Cerebellar nuclear complex (tissue), 1 donor: ENCODE measurements at regions not wholly inside any gene's neighbourhood (a gene's known extent, or its start where the extent isn't known, plus 50 kb on each side); places are given as distances from the start of the nearest gene placed in this dataset.
"Not testable (repeated sequence)": the region's sequence is repeated elsewhere in the genome, so short reads cannot be mapped to it uniquely, and the experiment has no call there.

ENCODE experiments used
- DNase-seq, 2 experiments: peaks; one replicate each; lab custom pipeline; 2025; lab: John Stamatoyannopoulos, UW

GRCh38 chr11:96508861-96509260 is 119.0 kb downstream of the JRKL start:
- no peak for DNase-seq

- DNase-seq = no peak
Observed at GRCh38 chr11:96520939-96521338, 131.1 kb downstream of the JRKL start.

- no peak for DNase-seq
Observed at GRCh38 chr11:96523656-96524055, 133.8 kb downstream of the JRKL start.

DNA sequence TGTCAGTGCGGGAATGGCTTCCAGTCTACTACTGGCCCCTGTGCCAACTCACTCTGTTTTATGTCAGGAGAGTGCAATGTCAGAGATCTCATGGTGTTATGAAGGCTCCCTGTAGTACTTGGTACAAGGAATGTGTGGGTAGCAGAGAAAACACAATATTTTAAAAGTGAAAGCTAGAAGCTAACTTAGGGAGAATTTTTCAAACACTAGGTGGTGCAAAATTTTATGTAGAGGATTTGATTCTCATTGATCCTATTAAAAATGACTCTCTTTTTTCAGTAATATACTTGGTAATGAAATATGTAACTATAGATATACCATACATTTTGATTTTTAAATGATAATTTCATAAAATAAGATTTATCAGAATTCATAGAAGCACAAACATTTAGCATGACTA is 134.7 kb downstream of the JRKL start:
- DNase-seq = no peak

DNA sequence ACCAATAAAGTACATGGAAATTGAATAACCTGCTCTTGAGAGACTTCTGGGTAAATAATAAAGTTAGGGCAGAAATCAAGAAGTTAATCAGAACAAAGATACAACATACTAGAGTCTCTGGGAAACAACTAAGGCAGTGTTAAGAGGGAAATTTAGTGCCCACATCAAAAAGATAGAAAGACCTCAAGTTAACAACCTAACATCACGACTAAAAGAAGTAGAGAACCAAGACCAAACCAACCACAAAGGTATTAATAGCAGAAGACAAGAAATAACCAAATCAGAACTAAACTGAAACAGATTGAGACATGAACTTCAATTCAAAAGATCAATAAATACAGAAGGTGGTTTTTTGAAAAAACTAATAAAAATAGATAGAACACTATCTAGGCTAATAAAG is 140.7 kb downstream of the JRKL start:
- no peak for DNase-seq

DNA sequence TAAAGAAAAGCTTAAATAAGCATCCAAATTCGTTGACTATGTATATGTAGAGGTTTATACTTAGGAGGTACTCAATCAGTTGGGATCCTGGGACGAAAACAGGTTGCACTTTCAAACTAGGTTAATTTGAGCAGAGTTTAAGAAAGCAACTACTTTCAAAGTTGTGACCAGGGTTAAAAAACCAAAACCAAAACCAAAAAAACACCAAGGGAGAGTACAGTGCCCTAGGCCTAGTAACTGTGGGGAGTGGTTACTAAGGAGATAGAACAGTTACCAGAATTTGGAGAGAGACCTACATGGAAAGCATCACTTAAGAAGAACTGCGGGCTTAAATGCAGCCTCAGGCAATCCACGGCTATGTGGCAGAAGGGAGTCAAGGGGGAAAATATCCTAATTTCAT is 148.3 kb downstream of the JRKL start:
- DNase-seq = no peak

DNA sequence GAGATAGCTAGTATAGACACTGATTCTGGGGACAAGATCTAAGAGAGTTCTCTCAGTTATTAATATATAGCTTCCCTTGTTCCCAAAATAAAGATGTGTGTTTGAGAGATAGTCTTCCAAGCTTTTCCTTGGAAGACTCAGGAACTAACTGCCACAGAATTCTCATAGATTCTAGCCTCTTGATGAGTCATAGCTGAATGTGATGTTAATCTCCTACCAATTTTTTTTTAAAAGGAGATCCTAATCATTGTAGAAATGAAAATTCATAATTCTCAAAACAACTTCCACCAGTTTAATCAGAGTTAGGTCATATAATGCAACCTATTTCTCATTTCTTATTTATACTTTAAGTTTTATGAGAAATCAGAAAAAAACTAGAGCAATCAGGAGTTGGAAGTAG is 148.8 kb downstream of the JRKL start:
- no peak for DNase-seq

DNA sequence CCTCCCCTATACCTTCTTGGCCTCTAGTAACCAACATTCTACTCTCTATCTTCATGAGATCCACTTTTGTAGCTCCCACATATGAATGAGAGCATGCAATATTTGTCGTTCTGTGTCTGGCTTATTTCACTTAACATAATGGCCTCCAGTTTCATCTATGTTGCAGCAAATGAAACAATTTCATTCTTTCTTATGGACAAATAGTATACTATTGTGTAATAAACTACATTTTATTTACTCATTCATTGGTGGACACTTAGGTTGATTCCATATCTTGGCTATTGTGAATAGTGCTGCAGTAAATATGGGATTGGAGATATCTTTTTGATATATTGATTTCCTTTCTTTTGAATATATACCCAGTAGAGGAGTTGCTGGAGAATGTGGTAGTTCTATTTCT is 151.1 kb downstream of the JRKL start:
- DNase-seq = no peak

GRCh38 chr11:96543177-96543576 is 153.4 kb downstream of the JRKL start:
- DNase-seq = no peak

GRCh38 chr11:96545192-96545591 is 155.4 kb downstream of the JRKL start:
- DNase-seq = not testable (repeated sequence)

- DNase-seq = no peak
Observed at GRCh38 chr11:96551136-96551535, 161.3 kb downstream of the JRKL start.

DNA sequence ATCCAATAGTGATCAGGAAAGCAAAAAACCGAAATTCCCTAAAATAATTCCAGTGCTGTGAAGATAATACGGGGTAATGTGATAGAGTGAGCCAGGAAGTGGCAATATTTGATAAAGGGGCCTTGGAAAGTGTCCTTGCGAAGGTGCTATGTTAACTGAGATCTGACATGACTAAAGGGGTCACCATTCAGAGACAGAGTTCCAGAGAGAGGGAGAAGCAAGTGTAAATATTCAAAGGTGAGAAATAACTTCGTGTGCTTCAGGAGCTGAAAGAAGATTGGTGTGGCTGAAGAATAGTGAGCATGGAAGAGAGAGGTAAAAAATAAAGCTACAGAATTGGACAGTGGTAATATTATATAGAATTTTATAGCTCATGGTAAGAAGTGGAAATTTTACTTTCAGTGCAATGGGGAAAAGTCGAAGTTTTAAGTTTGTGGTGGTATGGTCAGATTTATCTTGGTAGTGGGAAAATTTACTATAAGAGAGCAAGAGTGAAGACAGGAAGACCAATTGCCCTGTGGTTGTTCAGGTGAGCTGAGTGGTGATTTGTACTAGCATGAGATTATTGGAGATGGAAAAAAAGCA is 164.5 kb downstream of the JRKL start:
- DNase-seq = no peak

GRCh38 chr11:96555826-96556225 is 166.0 kb downstream of the JRKL start:
- not testable (repeated sequence) for DNase-seq

DNA sequence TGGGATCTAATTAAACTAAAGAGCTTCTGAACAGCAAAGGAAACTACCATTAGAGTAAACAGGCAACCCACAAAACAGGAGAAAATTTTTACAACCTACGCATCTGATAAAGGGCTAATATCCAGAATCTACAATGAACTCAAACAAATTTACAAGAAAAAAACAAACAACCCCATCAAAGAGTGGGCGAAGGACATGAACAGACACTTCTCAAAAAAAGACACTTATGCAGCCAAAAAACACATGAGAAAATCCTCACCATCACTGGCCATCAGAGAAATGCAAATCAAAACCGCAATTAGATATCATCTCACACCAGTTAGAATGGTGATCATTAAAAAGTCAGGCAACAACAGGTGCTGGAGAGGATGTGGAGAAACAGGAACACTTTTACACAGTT is 170.9 kb downstream of the JRKL start:
- DNase-seq = not testable (repeated sequence)

DNA sequence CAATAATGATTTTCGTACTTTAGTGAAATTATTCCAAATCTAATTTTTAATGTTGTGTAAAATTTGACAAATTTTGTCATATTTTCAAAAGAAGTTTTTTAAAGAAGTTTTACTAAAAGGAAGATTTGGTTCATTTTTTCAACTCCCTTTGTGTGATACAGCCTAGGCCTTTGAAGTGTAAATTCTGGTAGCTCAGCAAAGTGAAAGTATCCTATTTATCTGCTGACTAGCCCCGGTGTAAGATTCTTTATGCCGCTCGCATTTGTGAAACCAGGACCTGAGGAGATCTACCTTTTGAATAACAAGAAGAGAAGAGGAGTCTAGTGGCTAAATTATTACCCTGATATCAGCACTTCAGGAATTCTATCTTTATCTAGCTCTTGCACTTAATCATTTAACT is 177.4 kb downstream of the JRKL start:
- DNase-seq = no peak

DNA sequence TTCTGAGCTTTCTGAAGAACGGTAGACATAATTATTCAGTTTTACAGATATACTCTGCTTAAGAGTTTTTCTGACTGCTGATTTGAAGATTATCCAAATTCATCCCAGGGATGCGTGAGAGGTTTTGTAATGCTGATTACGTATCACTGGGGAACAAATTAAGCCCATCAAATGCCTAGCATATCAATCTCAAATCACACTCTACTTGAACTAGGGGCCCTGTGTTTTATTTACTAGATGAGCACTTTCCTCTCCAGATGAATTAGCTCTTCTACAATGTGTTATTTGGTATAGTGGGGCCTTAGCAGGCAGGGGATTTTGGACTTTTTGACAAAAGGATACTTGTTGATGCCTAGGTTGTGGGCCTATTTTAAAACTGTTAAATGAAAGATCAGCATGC is 177.9 kb downstream of the JRKL start:
- no peak for DNase-seq

DNA sequence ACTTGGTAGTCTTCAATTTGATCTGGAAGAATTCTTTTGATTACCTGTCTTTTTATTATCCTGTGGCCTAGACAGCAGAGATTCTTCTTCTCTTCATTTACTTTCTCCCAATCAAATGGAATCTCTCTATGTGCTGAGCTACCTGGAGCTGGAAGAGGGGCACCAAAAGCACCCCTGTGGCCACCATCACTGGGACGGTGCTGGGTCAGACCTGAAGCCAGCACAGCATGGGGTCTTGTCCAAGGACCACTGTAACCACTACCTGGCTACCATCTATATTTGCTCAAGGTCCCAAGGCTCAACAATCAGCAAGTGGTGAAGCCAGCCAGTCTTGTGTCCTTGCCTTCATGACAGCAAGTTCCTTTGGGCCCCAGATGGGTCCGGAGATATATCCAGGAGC is 186.6 kb downstream of the JRKL start:
- DNase-seq = no peak

- no peak for DNase-seq
Observed at GRCh38 chr11:96578379-96578778, 188.6 kb downstream of the JRKL start.

DNA sequence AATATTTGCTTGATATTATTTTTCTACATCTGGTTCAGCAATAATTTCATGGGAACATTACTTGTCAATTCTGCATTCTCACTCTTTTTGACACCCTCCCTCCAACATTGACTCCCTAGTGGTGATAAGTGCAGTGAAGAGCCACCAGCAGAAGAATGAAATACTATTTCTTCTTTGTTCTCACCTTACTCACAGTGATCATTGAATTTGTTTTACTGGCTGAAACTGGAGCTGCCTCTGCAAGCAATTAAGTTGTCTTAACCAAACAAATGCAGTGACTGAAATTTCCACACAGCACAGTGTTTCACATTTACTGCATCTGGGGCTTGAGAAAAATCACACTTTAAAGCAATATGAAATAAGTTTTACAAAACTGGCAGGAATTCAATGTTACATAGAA is 189.8 kb downstream of the JRKL start:
- DNase-seq = no peak

GRCh38 chr11:96580476-96581040 is 190.7 kb downstream of the JRKL start:
- DNase-seq = no peak

DNA sequence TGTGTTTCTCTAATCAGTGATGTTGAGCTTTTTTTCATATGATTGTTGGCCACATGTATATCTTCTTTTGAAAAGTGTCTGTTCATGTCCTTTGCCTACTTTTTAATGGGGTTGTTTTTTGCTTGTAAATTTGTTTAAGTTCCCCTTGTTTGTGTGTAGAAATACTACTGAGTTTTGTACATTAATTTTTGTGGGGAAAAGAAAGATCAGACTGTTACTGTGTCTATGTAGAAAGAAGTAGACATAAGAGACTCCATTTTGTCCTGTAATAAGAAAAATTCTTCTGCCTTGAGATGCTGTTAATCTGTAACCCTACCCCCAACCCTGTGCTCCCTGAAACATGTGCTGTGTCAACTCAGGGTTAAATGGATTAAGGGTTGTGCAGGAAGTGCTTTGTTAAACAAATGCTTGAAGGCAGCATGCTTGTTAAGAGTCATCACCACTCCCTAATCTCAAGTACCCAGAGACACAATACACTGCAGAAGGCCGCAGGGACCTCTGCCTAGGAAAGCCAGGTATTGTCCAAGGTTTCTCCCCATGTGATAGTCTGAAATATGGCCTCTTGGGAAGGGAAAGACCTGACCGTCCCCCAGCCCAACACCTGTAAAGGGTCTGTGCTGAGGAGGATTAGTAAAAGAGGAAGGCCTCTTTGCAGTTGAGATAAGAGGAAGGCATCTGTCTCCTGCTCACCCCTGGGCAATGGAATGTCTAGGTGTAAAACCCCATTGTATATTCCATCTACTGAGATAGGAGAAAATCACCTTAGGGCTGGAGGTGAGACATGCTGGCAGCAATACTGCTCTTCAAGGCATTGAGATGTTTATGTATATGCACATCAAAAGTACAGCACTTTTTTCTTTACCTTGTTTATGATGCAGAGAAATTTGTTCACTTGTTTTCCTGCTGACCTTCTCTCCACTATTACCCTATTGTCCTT is 196.4 kb downstream of the JRKL start:
- not testable (repeated sequence) for DNase-seq

GRCh38 chr11:96588793-96589192 is 199.0 kb downstream of the JRKL start:
- DNase-seq = not testable (repeated sequence)

DNA sequence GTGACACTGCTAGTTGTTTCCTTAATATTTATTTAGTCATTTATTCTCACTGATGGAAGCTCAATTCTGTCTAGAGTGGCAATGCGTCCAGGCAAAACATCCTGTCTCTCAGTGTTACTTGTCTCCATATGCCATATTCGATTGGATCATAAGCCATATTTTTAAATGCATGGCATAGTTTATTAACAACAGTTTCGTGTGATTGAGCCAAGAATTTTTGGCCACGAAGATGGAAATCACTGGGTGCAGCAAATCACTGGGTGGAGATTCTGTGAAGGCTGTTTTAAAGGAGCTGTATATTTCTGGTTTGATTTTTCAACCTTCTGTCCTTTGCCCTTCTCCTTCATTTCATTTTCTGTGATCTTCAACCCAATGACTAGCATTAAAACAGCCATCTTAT is 205.2 kb downstream of the JRKL start:
- DNase-seq = no peak
